Epithelial cell of prostate (primary cell): ENCODE measurements at regions not wholly inside any gene's neighbourhood (a gene's known extent, or its start where the extent isn't known, plus 50 kb on each side); places are given as distances from the start of the nearest gene placed in this dataset.

ENCODE experiments used
- DNase-seq: peaks from one replicate; pipeline ENCODE4 v3.0.0-alpha.2; 2011; ENCODE audit warnings: low read depth, low spot score
- H3K27ac ChIP-seq: fragments of 450-650 bp; 2 replicates; pipeline ENCODE4 v1.5.1; 2017; ENCODE audit warnings: mild to moderate bottlenecking

DNA sequence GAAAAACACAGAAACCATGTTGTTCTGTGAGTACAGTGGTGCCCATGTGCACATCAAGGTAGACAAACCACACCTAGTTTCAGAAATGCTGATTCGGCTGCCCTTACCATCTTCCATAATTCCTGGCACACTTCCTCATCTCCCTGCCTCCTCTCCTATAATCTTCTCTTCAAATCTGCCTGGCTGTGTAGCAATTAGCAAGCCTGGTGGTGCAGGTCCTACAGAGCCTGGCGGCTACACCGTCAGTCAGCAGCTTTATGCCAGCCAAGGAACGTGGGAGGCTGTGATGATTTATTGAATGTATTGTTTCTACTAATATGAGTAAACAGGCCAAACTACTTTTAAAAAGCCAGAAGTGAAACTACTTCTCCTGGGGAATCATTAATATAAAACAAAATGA lies 106.8 kb downstream of the SEMA6D start:
- peak; percentile 80 for DNase-seq
- no peak overlapping the region for H3K27ac ChIP-seq

DNA sequence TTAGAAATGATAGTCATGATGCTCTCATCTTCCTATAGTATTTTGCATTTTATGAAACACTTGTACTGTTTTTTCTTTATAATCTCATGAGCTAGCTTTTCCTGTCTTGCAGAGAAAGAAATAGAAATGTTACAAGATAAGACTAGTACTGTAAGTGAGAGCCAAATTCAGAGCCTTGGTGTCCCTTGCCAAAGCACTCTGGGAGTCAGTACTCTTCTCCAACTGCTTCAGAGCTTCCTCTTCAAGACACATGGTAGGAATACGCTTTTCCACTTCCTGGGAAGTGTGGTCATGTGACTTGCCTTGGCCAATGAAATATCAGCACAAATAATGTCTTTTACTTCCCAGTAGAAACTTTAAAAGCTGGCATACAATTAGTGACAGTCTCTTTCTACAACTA lies 112.4 kb downstream of the SEMA6D start:
- no peak for DNase-seq
- no peak overlapping the region for H3K27ac ChIP-seq

GRCh38 chr15:47834093-47834492 lies 116.8 kb downstream of the SEMA6D start:
- H3K27ac ChIP-seq: no peak overlapping the region
- no peak for DNase-seq

- no peak overlapping the region for H3K27ac ChIP-seq
- no peak for DNase-seq
Measured at GRCh38 chr15:47839233-47839825, 122.0 kb downstream of the SEMA6D start.

DNA sequence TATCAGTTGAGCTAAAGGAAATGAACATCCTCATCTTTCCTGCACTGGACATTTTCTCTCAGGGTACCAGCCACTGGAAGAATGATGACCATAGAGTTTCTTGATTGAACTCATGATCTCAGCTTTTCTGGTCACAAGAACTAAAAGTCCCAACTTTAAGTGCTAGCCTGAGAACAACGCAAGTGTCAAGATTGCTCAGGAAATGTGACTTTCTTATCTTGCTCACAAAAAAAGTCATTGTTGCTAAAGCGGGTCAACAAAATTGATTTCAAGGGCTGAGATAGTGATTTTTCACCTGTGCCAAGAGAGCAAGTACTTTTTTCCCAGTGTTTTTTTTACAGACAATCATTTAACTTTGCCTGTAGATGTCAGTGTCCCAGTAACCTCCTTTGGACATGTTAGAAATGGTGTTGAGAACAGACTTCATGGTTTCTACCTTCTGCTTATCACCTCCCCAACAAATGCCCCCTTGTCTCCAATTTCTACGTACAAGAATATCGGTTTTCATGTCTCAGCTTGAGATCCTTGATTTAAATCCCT lies 125.9 kb downstream of the SEMA6D start:
- DNase-seq: no peak
- no peak overlapping the region for H3K27ac ChIP-seq

GRCh38 chr15:47844437-47844836 lies 127.1 kb downstream of the SEMA6D start:
- no peak for DNase-seq
- H3K27ac ChIP-seq: no peak overlapping the region

DNA sequence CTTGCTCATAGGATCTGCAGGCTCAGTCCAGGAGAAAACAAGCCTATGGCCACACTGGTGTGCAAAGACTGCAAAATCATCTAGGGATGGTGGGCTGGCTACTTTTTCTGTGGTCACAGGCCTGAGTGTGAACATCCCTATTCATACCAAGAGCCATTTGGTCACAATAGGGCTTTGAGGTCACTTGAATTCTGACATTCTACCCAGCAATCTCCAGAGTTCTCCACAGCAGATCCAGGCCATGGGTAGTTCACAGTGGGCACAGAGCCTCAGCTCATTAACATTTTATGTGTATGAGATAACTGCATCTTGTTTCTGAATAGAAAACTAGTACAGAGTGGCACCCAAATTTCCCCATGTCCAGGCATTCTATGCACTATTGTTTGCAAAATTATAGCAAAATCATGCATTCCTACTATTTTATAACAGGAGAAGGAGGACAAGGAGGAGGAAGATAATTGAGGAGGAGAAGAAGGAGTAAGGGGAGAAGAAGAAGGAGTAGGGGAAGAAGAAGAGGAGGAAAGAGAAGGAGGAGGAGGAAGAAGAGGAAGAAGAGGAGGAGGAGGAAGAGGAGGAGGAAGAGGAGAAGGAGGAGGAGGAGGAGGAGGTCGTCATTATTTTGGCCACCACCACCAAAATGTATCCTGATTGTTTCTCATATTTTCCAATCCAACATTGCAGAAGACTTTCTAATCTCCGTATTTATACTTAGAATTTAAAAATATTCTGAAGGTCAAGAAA lies 129.0 kb downstream of the SEMA6D start:
- DNase-seq: no peak
- no peak overlapping the region for H3K27ac ChIP-seq

- DNase-seq: no peak
Measured at GRCh38 chr15:47846876-47847275, 129.6 kb downstream of the SEMA6D start.

DNA sequence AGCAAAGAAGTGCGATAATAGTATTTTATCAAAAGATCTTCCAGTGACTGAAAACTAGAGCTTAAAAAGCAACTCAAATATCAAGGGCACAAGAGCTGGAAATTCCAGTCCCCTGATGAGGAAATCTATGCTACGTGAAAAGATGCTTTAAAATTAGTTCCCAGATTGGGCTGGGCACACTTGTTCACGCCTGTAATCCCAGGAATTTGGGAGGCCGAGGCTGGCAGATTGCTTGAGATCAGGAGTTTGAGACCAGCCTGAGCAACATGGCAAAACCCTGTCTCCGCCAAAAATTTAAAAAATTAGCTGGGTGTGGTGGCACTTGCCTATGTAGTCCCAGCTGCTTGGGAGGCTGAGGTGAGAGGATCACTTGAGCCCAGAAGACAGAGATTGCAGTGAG lies 138.8 kb downstream of the SEMA6D start:
- DNase-seq: no peak
- no peak overlapping the region for H3K27ac ChIP-seq

More at GRCh38 chr15:47846876-47847275, 129.6 kb downstream of the SEMA6D start:
- H3K27ac ChIP-seq: no peak overlapping the region

- no peak for DNase-seq
- no peak overlapping the region for H3K27ac ChIP-seq
Measured at GRCh38 chr15:47857014-47857775, 139.9 kb downstream of the SEMA6D start.

DNA sequence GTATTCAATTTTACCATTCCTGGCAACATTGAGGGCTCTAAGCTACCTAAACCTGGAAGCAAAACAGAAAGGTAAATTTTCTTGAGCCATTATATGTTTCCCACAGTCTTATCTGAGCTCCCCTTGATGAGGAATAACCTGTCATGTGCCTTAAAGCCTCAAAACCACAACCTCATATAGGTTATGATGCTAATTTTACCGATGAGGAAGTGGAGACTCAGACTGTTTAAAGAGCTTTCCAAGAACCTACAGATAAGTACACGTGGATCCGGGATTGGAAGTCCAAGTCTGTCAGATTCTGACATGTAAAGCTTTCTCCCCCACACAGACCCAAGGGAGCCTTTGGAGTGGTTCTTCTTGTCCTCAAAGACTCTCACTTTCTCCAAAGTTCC lies 140.5 kb downstream of the SEMA6D start:
- H3K27ac ChIP-seq: no peak overlapping the region
- DNase-seq: no peak

GRCh38 chr15:47861111-47861903 lies 144.0 kb downstream of the SEMA6D start:
- H3K27ac ChIP-seq: no peak overlapping the region
- no peak for DNase-seq

GRCh38 chr15:47862402-47862801 lies 145.1 kb downstream of the SEMA6D start:
- no peak for DNase-seq
- no peak overlapping the region for H3K27ac ChIP-seq

GRCh38 chr15:47866446-47866845 lies 149.1 kb downstream of the SEMA6D start:
- no peak for DNase-seq
- no peak overlapping the region for H3K27ac ChIP-seq

- DNase-seq: no peak
- H3K27ac ChIP-seq: no peak overlapping the region
Measured at GRCh38 chr15:47870300-47870955, 153.1 kb downstream of the SEMA6D start.

DNA sequence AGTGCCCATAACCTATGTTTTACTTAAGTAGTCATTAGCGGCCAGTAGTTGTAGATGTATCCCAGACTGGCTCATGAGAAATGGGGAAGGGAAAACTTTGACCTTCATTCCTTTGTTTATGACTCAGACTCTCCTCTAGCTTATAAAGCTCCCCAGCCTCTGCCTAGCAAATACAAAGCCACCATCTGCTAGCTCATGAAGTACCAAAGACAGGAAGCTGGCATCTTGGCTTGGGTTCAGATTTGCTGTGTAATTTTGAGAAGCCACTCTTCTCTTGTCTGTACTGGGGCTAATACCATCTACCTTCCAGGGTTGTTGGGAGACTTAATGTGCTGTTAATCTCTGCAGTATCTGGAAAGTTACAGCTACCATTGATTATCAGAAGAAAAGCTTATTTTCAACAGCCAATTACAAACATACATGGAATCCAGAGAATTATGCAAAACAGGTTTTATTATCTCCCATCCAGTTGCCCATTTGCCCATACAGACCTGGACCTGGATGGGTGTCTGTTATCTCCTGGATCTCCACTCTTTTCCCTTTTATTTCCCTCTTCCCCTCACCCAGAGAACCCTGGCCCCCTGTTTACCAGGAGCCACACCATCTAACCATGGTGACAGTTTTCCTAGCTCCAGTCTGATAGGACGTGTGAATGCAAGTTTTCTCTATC lies 153.8 kb downstream of the SEMA6D start:
- DNase-seq: no peak
- no peak overlapping the region for H3K27ac ChIP-seq

DNA sequence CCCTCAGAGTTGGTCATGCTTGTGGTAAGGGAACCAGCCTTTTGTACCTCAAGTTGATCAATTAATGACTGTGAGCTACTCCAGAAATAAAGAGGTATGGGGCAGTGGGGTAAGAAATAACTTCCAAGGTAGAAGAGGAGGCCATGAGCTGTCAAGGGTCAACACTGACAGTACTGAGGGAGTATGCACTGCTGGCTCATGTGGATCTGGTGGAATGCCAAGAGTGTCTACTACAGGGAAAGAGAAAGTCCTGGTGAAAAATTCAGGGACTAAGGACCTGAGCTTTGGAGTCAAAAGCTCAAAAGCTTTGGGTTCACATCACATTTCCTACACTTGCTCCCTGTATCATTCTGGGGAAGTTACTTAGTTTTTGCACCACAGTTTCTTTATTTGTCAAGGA lies 154.9 kb downstream of the SEMA6D start:
- DNase-seq: no peak

GRCh38 chr15:47872869-47873432 lies 155.6 kb downstream of the SEMA6D start:
- DNase-seq: no peak
- no peak overlapping the region for H3K27ac ChIP-seq

More for the DNA sequence above, 154.9 kb downstream of the SEMA6D start:
- H3K27ac ChIP-seq: no peak overlapping the region

DNA sequence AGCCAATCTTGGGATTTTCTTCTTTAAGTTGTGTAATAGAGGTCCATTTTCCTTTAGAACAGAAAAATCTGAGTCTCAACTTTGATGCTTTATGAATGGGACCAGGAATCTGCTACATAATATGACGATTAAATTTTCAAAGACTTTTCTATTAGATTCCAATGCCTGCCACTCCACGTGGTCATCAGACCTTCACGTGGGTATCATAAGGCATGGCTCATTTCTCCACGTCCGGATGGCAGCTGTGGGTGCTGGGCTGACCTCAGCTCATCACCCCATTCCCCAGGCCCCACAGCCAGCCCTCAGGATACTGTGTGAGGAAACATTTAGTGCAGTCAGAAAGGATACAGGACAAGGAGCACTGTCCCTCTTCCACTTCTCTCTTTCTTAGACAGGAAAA lies 159.7 kb downstream of the SEMA6D start:
- H3K27ac ChIP-seq: no peak overlapping the region
- DNase-seq: no peak
